RWPE2 (cell line): ENCODE measurements at regions not wholly inside any gene's neighbourhood (a gene's known extent, or its start where the extent isn't known, plus 50 kb on each side); places are given as distances from the start of the nearest gene placed in this dataset.

Experiments
- ATAC-seq: fragments of 200-7000 bp; cut with Tn5 transposase; 3 replicates; pipeline ENCODE4 v1.9.1; 2021; ENCODE audit warnings: low read depth
- DNase-seq: peaks from one replicate; pipeline ENCODE4 v3.0.0-alpha.2; 2020; ENCODE audit warnings: low spot score
- H3K27ac ChIP-seq: fragments of 450-650 bp; 2 replicates; pipeline ENCODE4 v1.5.1; 2017; ENCODE audit warnings: mild to moderate bottlenecking; ENCODE audit not compliant: poor library complexity, severe bottlenecking
- H3K27me3 ChIP-seq: fragments of 250-450 bp; sonication (Bioruptor Pico); 2 replicates; pipeline ENCODE4 v1.5.1; 2021; ENCODE audit warnings: mild to moderate bottlenecking, moderate library complexity; ENCODE audit not compliant: insufficient read depth, poor library complexity, severe bottlenecking
- H3K36me3 ChIP-seq: fragments of 250-450 bp; sonication (Bioruptor Pico); 2 replicates; pipeline ENCODE4 v1.5.1; 2020; ENCODE audit warnings: low read depth, mild to moderate bottlenecking, moderate library complexity
- H3K4me1 ChIP-seq: fragments of 250-450 bp; sonication (Bioruptor Pico); 2 replicates; pipeline ENCODE4 v1.5.1; 2021; ENCODE audit warnings: mild to moderate bottlenecking, moderate library complexity; ENCODE audit not compliant: insufficient read depth, poor library complexity, severe bottlenecking
- H3K4me3 ChIP-seq: fragments of 250-450 bp; sonication (Bioruptor Pico); 2 replicates; pipeline ENCODE4 v1.5.1; 2021; ENCODE audit warnings: mild to moderate bottlenecking, moderate library complexity; ENCODE audit not compliant: severe bottlenecking
- H3K9me3 ChIP-seq: fragments of 250-450 bp; sonication (Bioruptor Pico); 2 replicates; pipeline ENCODE4 v1.5.1; 2021; ENCODE audit warnings: mild to moderate bottlenecking, moderate library complexity; ENCODE audit not compliant: severe bottlenecking
- TF ChIP-seq, protein P1 (sequence below): fragments of 450-650 bp; IDR thresholded peaks from one replicate; pipeline ENCODE4 v1.5.1; 2017; ENCODE audit warnings: mild to moderate bottlenecking, moderate library complexity; ENCODE audit not compliant: poor library complexity, severe bottlenecking

DNA sequence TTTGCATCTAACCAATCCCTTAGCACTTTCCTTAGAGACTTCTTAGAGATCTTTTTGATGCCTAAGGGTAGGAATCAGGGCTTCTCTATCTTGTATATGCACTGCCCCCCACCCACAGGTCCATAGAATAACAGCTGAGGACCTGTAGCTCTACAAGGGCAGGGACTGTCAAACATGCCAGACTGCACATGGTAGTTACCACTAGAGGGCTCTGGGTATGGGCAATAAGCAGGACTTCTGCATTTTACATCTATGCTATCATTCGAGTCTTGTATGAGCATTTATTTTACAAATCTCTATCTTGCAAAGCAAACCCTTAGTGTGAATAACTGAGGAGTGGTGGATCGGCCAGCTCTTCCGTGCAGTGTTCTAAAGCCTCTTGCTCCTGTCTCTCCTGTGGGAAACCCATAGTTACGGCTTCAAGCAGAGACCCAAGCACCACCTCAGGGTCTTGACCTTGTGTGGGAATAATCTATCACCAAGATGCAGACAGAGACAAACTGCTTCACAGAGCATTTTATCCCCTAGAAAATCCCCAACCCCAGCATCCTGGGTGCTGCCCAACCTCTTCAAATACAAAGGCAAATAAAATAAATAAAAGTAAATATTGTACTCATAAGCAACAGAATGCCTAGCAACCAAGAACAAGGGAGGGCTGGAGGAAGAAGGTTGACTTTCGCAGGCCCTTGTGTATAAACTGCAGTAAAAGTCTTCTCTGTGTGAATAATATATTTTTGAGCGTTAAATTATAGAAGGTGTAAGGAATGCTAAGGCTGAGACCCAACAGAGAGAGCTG is 219.3 kb downstream of the WDR11 start:
- Histone ChIP-seq H3K4me1 (peaks cover 12% of the 10 kb centered on the region), H3K9me3 (no peaks in the 10 kb centered on the region), H3K27me3 (no peaks in the 10 kb centered on the region), H3K36me3 (no peaks in the 10 kb centered on the region), H3K27ac (no peak overlapping the region), H3K4me3 (no peak overlapping the region)
- ATAC-seq (no peak), DNase-seq (no peak)
- TF ChIP-seq, protein P1, sequence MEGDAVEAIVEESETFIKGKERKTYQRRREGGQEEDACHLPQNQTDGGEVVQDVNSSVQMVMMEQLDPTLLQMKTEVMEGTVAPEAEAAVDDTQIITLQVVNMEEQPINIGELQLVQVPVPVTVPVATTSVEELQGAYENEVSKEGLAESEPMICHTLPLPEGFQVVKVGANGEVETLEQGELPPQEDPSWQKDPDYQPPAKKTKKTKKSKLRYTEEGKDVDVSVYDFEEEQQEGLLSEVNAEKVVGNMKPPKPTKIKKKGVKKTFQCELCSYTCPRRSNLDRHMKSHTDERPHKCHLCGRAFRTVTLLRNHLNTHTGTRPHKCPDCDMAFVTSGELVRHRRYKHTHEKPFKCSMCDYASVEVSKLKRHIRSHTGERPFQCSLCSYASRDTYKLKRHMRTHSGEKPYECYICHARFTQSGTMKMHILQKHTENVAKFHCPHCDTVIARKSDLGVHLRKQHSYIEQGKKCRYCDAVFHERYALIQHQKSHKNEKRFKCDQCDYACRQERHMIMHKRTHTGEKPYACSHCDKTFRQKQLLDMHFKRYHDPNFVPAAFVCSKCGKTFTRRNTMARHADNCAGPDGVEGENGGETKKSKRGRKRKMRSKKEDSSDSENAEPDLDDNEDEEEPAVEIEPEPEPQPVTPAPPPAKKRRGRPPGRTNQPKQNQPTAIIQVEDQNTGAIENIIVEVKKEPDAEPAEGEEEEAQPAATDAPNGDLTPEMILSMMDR: no peak

DNA sequence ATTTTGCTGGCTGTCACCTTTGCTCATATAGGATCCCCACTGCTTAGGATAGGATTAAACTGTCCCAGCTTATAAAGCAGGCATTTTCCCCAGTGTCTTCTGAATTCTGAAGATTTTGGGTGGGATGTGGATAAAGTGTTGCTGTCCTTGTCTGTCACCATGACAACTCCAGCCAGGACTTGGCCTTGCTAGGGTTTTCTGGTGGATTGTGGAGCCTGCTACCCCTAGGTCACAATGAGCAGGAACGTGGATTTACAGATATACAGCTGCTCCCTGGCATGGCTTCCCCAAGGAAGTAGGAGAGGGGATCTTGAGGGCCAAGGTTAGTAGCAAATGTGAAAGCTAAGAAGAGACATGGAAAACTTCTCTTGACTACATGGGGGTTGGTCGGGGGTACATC is 220.7 kb downstream of the WDR11 start:
- H3K4me1 ChIP-seq: peaks cover 15% of the 10 kb centered on the region
- TF ChIP-seq, protein P1: no peak
- H3K36me3 ChIP-seq: no peaks in the 10 kb centered on the region
- ATAC-seq: no peak
- no peaks in the 10 kb centered on the region for H3K9me3 ChIP-seq
- H3K27ac ChIP-seq: no peak overlapping the region
- DNase-seq: no peak
- H3K27me3 ChIP-seq: no peaks in the 10 kb centered on the region
- H3K4me3 ChIP-seq: no peak overlapping the region

DNA sequence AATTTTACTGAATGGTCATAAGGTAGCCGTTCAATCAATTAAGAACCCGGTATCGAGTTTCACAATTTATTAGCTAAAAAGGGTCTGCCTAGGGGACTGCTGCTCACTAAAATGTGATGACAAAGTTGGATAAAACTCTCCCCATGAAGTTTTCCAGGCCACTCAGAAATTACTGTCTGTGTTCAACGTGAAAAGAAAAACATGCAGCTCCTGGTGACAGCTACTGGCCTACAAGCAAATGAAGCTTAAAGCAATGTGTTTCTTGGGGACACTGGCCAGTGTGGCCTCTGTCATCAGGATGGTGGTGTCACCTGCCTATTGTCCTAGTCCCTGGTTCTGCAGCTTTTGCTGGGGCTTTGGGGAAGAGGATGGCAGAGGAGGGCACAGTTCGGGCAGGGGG is 222.6 kb downstream of the WDR11 start:
- no peak overlapping the region for H3K27ac ChIP-seq
- H3K27me3 ChIP-seq: no peaks in the 10 kb centered on the region

DNA sequence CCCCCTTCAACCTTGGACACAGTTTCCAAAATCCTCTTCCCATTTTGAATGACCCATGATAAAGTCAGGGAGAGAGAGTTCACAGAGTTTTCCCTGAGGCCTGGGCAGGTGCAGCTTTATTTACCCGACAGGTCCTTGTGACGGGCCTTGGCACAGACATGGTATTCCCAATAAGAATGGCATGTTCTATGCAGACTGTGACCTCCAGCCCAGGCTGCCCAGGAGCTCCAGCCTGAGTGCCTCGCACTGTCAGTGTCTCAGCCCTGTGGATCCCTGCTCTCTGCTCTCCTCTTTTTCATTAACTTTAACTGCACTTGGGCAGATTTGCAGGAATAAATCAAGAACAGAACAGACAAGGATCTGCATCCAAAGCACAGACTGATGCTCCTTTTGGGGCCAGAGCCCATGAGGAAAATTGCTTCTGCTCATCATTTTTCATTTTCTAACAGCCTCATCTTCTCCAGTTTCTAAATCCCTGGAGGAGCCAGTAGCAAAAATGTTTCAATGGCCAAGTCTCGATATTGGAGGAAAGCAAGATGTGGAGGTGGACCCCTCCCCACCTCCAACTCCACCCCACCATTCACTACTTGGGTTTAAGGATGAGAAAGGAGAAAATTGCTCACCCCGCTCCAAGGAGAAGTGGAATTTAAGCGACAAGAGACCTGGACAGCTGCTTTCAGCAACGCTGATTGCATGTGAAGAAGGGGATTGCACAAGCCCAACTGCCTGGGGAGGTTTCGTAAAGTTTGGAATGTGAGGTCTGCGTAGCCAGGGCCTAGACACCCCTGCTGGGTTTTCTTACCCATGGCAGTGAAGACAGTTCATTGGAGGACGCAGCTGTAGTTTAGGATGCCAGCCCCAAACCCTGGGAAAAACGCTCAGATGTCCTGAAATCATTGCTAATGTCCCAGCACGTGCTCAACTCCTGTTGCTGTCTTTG is 225.9 kb downstream of the WDR11 start:
- H3K36me3 ChIP-seq: no peaks in the 10 kb centered on the region
- DNase-seq: no peak
- no peaks in the 10 kb centered on the region for H3K9me3 ChIP-seq
- no peak overlapping the region for H3K4me3 ChIP-seq
- peaks cover 29% of the 10 kb centered on the region for H3K4me1 ChIP-seq
- peak overlapping the region; percentile 96 for H3K27ac ChIP-seq
- TF ChIP-seq, protein P1: no peak
- peak; percentile 30; the same call in 2 of the 3 replicates for ATAC-seq
- H3K27me3 ChIP-seq: no peaks in the 10 kb centered on the region

More for the DNA sequence above, 222.6 kb downstream of the WDR11 start:
- DNase-seq: no peak
- Histone ChIP-seq H3K36me3 (no peaks in the 10 kb centered on the region), H3K4me1 (peaks cover 30% of the 10 kb centered on the region), H3K9me3 (no peaks in the 10 kb centered on the region), H3K4me3 (no peak overlapping the region)
- TF ChIP-seq, protein P1: no peak
- ATAC-seq: no peak
